Type B pancreatic cell (in vitro differentiated cells): ENCODE measurements at regions not wholly inside any gene's neighbourhood (a gene's known extent, or its start where the extent isn't known, plus 50 kb on each side); places are given as distances from the start of the nearest gene placed in this dataset.
"Not testable (repeated sequence)": the region's sequence is repeated elsewhere in the genome, so short reads cannot be mapped to it uniquely, and the experiment has no call there.

Source experiments
- DNase-seq: peaks from one replicate; pipeline ENCODE4 v3.0.0; 2021; ENCODE audit warnings: mixed read lengths; ENCODE audit not compliant: unreplicated experiment; ENCODE audit errors: extremely low spot score
- H3K27ac Mint-ChIP-seq: 2 replicates; pipeline ENCODE4 v1.8.0; 2021; ENCODE audit warnings: mild to moderate bottlenecking, mixed read lengths
- H3K27me3 Mint-ChIP-seq: 2 replicates; pipeline ENCODE4 v1.8.0; 2021; ENCODE audit warnings: mixed read lengths
- H3K36me3 Mint-ChIP-seq: 2 replicates; pipeline ENCODE4 v1.8.0; 2021; ENCODE audit warnings: mixed read lengths
- H3K4me1 Mint-ChIP-seq: one replicate; pipeline ENCODE4 v1.8.0; 2021; ENCODE audit warnings: mixed read lengths; ENCODE audit not compliant: unreplicated experiment
- H3K4me3 Mint-ChIP-seq: 2 replicates; pipeline ENCODE4 v1.8.0; 2021; ENCODE audit warnings: mild to moderate bottlenecking, mixed read lengths
- H3K9me3 Mint-ChIP-seq: 2 replicates; pipeline ENCODE4 v1.8.0; 2021; ENCODE audit warnings: mixed read lengths
- TF ChIP-seq, protein P1 (sequence below): fragments of 200-600 bp; sonication (generic); conservative IDR thresholded peaks from 2 replicates; pipeline ENCODE4 v1.5.0; 2021; ENCODE audit warnings: antibody characterized with exemption, mild to moderate bottlenecking

DNA sequence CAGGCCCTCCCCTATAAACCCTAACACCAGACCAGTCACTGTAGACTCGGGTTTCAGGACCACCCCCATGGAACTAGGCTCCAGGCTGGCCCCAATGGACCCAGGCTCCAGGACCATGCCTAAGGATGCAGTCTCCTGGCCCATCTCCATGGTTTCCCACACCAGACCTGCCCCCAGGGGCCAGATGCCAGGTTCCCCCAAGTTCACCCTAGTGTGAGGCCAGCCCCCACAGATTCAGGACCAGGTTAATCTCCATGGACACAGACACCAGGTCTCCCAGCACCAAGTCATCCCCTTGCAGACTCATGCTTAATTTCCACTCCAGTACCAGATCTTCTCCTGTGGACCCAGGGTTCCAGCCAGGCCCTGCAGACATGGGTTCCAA is 103.8 kb upstream of the LANCL2 start:
- TF ChIP-seq, protein P1, sequence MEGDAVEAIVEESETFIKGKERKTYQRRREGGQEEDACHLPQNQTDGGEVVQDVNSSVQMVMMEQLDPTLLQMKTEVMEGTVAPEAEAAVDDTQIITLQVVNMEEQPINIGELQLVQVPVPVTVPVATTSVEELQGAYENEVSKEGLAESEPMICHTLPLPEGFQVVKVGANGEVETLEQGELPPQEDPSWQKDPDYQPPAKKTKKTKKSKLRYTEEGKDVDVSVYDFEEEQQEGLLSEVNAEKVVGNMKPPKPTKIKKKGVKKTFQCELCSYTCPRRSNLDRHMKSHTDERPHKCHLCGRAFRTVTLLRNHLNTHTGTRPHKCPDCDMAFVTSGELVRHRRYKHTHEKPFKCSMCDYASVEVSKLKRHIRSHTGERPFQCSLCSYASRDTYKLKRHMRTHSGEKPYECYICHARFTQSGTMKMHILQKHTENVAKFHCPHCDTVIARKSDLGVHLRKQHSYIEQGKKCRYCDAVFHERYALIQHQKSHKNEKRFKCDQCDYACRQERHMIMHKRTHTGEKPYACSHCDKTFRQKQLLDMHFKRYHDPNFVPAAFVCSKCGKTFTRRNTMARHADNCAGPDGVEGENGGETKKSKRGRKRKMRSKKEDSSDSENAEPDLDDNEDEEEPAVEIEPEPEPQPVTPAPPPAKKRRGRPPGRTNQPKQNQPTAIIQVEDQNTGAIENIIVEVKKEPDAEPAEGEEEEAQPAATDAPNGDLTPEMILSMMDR, result no peak
- no peaks in the 10 kb centered on the region for H3K36me3 Mint-ChIP-seq
- no peaks in the 10 kb centered on the region for H3K4me1 Mint-ChIP-seq
- peak; percentile 45 for DNase-seq
- no peak overlapping the region for H3K27ac Mint-ChIP-seq
- H3K4me3 Mint-ChIP-seq, result no peak overlapping the region
- no peaks in the 10 kb centered on the region for H3K9me3 Mint-ChIP-seq
- peaks cover 18% of the 10 kb centered on the region for H3K27me3 Mint-ChIP-seq

DNA sequence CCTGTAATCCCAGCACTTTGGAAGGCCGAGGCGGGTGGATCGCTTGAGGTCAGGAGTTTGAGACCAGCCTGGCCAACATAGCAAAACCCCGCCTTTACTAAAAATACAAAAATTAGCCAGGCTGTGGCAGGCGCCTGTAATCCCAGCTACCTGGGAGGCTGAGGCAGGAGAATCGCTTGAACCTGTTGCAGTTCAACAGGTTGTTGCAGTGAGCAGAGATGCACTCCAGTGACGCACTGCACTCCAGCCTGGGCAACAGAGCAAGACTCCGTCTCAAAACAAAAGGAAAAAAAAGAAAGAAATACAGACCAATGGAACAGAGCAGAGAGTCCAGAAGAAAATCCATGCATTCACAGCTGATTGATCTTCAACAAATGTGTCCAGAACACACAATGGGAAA is 99.8 kb upstream of the LANCL2 start:
- H3K4me1 Mint-ChIP-seq, H3K9me3 Mint-ChIP-seq, H3K4me3 Mint-ChIP-seq, H3K27ac Mint-ChIP-seq, H3K36me3 Mint-ChIP-seq: not testable (repeated sequence)
- peak; percentile 16 for DNase-seq
- peaks cover 10% of the 10 kb centered on the region for H3K27me3 Mint-ChIP-seq

DNA sequence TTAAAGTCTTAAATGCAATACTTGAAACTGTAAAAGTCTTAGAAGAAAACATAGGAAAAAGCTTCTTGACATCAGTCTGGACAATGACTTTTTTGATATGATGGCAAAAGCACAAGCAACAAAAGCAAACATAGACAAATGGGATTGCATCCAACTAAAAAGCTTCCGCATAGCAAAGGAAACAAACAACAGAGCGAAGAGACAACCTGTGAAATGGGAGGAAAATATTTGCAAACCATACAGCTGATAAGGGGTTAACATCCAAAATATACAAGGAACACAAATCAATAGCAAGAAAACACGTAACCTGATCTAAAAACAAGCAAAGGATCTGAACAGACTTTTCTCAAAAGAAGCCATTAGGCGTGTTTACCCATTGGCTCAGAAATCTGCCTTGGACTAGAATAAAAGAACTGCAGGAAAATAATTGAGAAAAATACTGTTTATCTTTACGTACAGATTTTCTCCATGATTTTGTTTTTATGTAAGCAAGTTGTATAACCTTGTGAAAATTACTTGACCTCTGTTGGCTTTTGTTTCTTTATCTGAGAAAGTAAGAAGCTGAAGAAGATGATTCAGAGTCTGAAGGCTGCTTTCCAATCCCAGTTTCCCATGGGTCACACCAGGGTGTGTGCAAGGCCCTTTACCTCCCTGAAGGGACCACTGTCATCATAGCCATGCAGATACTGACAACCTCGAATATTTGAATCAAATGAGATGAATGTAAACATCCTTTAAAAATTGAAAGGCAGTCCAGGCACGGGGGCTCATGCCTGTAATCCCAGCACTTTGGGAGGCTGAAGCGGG is 99.1 kb upstream of the LANCL2 start:
- TF ChIP-seq, protein P1, result no peak
- Mint-ChIP-seq H3K4me1 (no peaks in the 10 kb centered on the region), H3K36me3 (no peaks in the 10 kb centered on the region), H3K27ac (no peak overlapping the region), H3K4me3 (no peak overlapping the region), H3K27me3 (peaks cover 10% of the 10 kb centered on the region), H3K9me3 (no peaks in the 10 kb centered on the region)
- DNase-seq, result no peak

DNA sequence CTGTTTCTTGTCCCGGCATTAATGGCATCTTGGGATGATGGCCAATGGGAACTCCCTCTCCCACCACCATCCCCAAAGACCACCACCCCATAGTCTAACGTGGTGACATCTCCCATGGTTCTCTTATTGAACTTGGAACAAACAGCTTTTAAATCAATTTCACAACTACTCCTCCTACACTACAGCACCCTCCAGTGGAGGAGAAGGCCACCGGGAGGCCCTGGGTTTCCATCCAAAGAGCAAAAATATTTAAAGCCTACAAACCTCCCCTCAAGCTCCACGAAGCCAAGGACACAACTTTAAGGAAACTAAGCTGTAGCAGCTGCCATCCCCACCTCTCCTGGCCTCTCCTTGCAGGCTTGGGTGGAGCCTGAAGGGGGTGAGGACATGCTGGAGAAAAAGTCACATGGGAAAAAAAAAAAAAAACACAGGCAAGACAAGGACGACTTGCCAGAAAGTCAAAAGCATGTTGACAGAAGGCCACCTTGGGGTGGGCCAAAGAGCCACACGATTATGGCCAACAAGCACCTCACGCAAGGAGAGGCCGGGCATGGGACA is 94.0 kb upstream of the LANCL2 start:
- DNase-seq, result no peak
- H3K9me3 Mint-ChIP-seq, result no peaks in the 10 kb centered on the region
- H3K4me3 Mint-ChIP-seq, result no peak overlapping the region
- H3K4me1 Mint-ChIP-seq, result no peaks in the 10 kb centered on the region
- peaks cover 11% of the 10 kb centered on the region for H3K27me3 Mint-ChIP-seq
- no peak overlapping the region for H3K27ac Mint-ChIP-seq
- H3K36me3 Mint-ChIP-seq, result no peaks in the 10 kb centered on the region
- TF ChIP-seq, protein P1, result peak; percentile 27

DNA sequence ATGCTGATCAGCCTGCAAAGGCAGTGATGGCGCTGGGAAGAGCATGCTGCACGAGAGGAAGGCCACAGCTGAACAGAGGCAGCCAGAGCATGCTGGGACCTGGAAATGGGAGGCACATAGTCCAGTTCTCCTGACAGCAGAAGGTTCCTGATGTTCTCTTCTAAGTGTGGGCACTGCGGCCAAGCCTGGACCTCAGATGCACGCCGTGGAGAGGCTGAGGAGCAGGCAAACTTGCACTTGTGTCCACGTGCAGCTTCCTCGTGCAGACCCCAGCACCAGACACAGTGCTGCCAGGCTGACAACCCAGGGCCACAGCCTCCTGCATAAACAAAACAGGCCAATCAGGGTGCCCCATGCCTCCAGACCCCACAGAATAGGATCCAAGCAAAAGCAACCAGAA is 93.5 kb upstream of the LANCL2 start:
- Mint-ChIP-seq H3K36me3 (no peaks in the 10 kb centered on the region), H3K9me3 (no peaks in the 10 kb centered on the region), H3K27me3 (peaks cover 11% of the 10 kb centered on the region), H3K4me1 (no peaks in the 10 kb centered on the region), H3K4me3 (no peak overlapping the region), H3K27ac (no peak overlapping the region)
- TF ChIP-seq, protein P1, result no peak
- DNase-seq, result no peak

DNA sequence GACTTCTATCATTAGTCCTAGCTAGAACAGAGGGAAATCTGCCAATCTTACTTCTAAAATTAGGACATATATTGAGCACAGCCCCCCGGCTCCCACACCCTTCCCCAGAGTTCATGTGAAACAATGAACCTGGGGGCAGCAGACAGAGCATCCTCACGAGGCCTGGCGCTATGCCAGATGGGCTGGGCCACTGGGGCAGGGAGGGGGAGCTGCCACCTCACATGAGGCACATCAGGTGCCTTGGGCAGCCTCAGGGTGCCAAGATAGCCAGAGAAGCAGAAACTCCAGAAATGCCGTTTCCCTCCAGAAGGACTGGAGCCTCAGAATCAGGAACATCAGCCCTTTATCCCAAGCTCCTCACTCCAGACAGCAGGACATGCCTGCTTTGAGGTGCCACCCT is 92.8 kb upstream of the LANCL2 start:
- H3K9me3 Mint-ChIP-seq, result no peaks in the 10 kb centered on the region
- no peak overlapping the region for H3K4me3 Mint-ChIP-seq

More for the DNA sequence above, 92.8 kb upstream of the LANCL2 start:
- TF ChIP-seq, protein P1, result no peak
- Mint-ChIP-seq H3K27me3 (peaks cover 10% of the 10 kb centered on the region), H3K36me3 (no peaks in the 10 kb centered on the region), H3K4me1 (no peaks in the 10 kb centered on the region), H3K27ac (no peak overlapping the region)
- no peak for DNase-seq
